HuH-7 (cell line): ENCODE measurements at regions not wholly inside any gene's neighbourhood (a gene's known extent, or its start where the extent isn't known, plus 50 kb on each side); places are given as distances from the start of the nearest gene placed in this dataset.

Experiments
- DNase-seq: peaks from one replicate; pipeline ENCODE4 v3.0.0; 2011; ENCODE audit warnings: low spot score

DNA sequence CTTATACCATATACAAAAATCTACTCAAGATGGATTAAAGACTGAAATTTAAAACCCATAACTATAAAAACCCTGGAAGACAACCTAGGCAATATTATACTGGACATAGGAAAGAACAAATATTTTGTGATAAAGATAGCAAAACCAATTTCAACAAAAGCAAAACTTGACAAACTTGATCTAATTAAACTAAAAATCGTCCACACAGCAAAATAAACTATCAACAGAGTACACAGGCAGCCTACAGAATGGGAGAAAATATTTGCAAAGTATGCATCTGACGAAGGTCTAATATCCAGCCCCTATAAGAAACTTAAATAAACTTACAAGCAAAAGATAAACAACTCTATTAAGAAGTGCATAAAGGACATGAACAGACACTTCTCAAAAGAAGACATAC lies 240.1 kb downstream of the HGF start:
- no peak for DNase-seq

DNA sequence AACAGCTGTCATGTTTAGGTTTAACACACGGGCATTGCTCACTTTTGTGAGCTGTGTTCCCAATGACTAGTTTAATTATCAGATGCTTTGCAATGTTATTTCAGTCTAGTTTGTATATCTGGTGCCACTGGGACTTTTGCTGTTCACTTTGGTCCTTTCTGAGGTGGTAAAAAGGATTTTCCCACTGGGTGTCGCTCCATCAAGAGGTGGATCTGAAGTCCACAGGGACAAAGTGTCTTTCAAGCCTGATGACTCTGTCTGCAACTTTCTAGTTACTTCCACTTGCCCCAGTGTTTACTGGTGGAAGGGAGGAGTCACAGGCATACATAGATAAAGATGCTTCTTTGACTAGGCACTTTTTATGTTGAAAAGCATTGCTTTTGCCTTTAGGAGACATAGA lies 242.2 kb downstream of the HGF start:
- DNase-seq = peak; percentile 17

DNA sequence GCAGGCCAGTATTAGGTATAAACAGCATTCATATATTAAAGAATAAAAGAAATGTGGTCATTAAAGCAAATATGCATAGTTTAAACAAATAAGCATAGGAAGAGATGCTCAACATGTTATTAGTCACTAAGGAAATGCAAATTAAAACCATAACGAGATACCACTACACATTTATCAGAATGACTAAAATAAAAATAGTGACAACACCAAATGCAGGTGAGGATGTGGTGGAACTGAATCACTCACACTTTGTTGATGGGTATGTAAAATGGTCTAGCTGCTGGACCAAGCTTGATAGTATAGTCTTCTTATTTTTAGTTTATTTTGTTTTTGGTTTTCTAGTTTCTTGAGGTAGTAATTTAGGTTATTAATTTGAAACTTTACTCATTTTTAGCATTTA lies 242.9 kb downstream of the HGF start:
- DNase-seq = no peak

DNA sequence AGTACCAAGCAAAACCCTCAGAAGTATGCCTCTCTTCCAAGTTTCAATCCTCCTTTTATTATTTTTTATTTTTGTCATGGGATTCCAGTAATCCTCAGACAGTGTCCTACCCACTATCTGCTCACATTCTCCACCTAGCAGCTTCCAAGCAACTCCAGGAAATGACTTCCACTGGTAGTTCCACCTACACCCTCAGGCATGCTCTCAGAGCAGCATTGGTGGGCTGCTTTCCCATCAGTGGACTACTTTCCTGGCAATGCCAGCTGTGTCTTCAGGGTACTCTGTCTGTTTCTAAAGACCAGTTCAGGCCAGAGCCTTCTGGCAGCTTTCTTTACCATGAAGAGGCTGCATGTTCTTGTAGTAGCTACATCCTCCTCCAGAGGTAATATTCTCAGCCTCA lies 244.0 kb downstream of the HGF start:
- DNase-seq = no peak

DNA sequence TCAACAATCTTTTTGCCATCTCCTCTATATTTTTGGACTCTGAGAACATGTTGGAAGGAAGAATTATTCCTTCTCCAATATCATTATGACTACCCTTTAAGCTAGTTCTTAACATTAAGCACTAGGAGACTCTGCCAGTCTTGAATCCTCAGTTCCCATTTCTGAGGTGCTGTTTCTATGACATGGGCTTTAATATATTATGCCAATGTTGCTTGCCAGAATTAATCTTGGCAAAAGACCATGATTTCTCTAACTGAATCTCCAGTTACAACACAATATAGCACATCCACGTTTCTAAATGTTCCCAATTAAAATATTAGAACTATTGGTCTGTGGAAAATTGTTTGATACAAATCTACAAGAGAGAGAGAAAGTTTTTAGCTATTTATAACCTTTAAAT lies 250.0 kb downstream of the HGF start:
- no peak for DNase-seq

DNA sequence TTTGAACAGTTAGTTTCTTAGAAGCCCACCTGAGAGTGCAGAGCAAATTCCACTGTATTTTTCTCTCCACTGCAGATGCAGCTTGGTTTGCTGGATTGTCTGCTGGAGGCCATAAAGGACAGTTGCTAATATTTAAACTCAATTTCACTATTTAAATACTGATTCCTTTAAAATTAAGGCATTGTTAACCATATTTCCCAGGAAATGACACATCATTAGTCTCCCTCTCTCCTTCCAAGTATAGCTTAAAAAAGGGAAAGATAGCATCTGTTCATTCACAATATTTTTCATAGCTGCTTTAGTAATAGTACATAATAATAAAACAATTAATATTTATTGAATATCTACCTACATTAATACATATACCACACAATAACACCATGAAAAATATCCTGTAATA lies 252.9 kb downstream of the HGF start:
- no peak for DNase-seq

DNA sequence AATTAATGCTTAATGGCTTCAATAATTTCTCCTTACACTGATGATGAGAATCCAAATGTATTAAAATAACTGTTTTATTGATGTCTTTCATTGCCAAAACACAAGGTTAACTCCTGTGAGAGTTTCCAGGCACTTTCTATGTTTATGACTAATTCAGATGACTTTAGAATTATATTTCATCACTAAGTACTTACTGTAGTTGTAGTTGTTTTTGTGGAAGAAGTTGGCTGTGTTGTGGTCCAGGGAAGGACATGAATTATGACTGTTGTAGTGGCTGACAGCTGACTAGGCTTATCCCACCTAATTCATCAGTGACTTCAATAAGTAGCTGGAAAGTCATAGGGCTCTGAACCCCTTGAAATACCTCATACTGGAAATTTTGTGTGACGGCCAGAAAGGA lies 254.8 kb downstream of the HGF start:
- no peak for DNase-seq

DNA sequence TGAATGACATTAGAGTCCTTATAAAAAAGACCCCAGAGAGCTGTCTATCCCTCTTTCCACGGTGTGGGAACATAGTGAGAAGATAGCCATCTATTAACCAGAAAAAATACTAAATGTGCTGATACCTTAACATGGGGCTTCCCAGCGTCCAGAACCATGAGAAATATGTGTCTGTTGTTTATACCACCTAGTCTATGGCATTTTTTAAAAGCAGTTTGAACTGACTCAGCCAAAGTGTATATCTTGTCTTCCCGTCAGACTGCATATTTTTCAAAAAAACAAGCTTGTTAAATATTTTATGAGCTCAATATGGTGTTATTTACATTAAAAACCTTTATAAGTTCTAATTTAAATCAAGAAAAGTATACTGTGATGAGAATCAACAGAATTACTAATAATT lies 255.3 kb downstream of the HGF start:
- no peak for DNase-seq

DNA sequence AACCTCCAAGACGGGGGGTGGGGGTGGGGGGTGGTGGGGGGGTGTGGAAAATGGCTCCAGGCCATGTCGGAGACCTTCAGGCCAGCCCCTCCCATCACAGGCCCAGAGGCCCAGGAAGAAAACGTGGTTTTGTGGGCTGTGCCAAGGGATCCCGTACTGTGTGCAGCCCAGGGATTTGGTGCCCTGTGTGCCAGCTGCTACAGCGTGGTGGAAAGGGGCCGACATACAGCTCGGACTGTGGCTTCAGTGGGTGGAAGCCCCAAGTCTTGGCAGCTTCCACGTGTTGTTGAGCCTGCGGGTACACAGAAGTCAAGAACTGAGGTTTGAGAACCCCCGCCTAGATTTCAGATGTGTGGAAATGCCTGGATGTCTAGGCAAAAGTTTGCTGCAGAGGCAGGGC lies 259.7 kb downstream of the HGF start:
- no peak for DNase-seq

DNA sequence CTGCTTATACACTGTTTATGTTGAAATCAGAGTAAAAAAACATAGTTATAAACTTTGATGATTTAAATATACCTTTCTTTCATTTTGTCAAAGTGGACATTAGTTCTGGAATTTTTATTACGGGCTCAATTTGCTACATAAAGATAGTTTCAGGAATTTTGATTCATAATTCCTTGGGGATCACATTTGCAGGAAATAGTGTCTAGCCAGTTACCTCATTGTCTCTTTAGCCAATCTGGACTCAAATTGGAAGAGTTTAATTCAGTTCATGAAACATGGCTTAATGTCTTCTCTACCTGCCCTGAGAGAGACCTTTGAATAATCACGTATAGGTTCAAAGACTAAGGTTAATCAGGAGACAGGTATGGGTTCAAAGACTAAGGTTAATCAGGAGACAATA lies 262.6 kb downstream of the HGF start:
- no peak for DNase-seq

DNA sequence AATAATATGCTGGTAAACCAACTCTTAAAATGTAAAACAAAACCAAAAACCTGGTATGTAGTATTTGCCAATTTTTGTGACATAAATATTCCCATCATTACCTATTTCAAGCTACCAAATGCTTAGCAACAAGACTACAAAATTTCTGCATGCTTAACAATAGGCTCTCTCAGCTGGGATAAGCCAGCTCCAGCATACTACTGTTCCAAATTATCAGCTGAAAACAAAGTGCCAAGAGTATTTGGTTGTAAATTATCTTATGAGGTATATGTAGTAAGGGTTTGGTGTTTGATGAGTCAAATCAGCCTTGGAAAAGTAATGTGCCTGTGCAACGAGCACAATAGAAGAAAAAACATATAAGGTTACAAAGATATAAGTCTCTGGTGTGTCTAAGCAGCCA lies 263.2 kb downstream of the HGF start:
- DNase-seq = no peak

DNA sequence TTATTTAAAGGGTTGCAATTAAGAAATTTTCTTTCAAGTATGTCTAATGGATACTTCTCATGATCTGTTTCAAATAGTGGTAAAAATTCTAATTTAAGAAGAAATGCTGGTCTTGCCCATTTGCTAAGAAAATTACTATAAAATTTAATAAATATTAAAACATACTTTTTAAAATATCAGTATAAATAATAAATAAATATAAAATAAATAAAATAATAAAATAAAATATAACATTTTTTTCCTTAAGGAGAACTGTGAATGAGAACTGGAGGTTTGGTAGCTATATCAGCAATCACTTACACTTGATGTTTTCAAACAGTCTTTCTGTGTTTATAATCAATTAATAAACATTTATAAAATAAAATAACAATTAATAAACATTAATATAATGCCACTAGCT lies 266.1 kb downstream of the HGF start:
- no peak for DNase-seq

DNA sequence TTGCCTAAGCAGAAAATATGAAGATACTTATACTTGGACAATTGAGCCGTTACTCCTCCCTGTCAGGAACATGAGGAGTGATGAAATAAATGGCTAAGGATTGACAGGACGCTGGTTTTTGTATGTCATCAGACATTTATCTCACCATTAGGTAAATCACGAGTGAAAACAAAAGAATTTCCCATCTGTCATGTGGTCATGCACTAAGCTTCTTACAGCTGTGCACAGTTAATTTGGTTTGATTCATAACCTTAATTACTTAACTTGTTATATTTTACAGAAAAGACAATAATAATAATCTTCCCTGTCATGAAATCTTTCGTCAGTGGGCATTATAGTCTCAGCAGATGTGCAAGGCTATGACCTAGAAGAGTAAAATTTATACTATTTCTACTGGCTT lies 266.5 kb downstream of the HGF start:
- DNase-seq = no peak

DNA sequence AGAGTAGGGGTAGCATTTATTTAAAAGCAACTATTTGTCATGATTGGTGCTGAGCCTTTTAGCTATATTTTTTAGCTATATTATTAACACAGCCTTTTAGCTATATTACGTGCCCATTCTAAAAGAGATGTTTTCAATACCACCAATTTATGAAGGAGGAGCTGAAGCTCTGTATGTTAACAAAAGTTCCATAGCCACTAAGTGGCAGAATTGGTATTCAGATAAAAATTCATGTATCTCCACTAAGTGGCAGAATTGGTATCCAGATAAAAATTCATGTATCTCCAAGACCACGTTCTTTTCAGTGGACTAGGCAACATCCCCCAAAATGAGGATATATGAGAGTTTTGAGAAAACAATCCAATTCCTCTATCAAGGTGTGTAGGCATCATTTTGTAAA lies 268.6 kb downstream of the HGF start:
- DNase-seq = no peak

DNA sequence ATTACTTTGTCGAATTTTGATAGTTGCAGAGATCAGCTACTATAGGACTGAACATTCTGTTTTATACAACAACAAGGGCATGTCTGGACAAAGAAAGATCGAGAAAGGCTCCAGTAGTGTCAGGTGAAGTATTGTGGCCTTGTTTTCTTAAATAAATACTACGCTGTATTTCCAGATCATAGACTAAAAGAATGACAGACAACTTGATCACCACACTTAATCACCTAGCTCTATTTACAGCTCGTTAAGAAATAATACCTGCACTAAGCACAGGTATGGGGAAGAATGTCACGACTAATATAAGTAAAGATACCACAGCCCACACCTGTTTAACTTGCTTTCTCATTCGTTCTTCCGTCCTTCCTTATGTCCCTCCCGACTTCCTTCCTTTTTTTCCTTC lies 269.2 kb downstream of the HGF start:
- no peak for DNase-seq

DNA sequence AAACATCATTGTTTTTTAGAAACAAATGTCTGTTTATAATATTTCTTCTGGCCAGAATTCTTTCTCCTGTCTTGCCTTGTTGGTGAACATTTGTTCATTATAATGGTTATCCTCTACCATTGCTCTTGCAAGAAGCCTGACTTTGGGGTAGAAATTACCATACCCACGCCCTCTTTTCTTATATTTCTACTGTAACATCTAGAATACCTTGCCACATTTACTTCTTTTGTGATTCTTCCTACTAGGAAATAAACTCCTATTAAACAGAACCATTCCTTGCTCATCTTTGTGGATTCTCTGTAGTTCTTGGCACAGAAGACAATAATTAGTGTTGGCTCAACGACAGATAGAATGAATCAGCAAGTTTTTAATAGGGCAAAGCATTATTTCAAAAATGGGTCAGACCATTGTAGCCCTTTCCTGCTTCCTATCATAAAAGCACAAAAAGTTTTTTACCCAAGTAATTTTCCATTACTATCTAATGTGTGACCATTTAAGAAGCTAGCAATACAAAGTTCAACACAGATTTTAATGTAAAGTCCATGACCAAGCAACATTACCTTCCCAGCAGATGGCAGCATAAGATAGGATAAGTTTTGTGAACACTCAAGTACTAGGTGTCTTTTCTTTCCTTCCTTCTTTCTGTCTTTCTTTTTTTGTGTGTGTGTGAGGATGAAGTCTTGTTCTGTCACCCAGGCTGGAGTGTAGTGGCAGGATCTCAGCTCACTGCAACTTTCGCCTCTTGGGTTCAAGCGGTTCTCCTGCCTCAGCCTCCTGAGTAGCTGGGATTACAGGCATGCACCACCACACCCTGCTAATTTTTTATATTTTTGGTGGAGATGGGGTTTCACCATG lies 270.4 kb downstream of the HGF start:
- peak; percentile 23 for DNase-seq

DNA sequence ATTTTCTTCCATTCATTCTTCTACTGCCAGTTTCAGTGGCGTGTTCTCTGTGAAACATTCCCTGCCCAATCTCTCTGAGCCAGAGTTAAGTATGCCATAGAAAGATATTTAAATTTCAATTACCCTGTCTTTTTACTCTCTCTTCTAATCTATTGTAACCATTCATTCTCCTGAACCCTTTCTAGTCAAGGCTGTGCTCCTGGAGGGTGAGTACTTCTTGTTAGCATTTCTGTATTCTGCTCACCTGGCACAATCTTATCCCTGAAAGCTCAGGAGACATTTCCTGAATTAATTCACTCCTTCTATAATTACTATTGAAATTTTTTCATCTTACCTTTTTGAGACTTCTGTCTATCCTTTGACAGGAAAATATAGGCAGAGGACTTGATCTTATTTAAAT lies 271.7 kb downstream of the HGF start:
- no peak for DNase-seq

DNA sequence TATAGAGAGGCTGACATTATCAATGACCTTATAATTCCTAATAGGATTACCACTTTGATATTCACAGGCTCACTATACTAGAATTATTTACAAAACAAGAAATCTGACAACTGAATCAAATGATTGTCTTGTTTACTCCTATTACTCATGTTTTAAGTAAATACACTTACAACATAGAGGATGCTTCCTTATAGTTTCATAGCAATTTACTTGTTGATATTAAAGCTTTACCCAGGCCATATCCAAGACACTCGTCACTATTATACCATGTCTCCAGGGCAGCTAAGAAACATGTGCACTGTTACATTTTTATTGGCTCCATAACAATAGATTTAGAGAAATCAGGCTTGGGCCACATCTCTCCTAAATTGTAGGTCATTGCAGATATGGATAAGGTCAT lies 276.9 kb downstream of the HGF start:
- DNase-seq = no peak

DNA sequence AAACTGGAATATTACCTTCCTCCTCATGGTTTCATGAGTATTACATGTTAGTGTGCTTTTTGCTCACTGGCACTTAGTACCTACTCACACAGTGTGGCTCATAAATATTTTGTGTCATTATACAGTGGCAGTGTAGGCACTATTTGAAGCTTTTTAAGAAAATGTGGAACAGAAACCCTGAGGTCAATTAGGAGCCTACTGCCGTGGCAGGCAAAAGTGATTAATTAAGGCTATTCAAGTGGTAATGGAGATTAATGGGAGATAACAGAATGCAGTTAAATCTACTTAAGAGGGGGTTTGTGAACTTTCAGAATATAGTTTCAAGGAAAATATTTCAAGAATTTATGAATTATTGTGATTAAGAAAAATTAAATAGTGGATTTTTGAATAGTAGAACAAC lies 277.6 kb downstream of the HGF start:
- no peak for DNase-seq

DNA sequence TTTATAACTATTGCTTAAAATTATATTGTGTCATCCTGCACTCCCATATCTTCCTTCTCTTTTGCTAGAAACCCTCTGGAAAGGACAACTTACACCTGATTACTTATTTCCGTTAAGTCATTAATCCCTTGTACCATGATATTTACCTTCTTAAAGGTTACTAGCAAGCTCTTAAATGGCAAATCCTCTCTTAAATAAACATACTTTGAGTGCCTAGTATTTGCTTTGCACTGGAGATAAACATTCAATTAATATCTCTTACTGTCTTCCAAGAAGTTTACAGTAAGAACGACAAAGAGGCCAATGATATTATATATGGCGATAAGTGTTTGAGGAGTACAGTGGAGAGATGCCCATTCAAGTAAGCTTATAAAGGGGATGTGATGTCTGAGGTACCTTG lies 278.3 kb downstream of the HGF start:
- DNase-seq = no peak

DNA sequence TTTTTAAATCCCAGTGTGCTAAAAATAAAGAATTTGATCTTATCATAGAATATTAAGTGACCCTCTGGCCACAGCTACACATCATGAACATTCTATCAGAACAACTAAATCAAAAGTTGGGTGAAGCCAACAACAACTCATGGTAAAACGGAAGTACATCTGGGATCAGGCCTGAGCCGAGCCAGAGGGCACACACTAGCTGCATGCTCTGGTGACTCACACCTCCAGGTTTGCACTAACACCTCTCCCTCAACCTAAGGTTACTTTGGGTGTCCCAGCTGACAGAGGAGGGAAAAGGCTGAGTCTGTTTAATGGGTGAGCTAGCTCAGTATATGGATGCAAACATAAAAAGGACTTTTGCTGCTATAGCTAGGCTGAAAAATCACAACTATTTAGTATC lies 281.6 kb downstream of the HGF start:
- no peak for DNase-seq

DNA sequence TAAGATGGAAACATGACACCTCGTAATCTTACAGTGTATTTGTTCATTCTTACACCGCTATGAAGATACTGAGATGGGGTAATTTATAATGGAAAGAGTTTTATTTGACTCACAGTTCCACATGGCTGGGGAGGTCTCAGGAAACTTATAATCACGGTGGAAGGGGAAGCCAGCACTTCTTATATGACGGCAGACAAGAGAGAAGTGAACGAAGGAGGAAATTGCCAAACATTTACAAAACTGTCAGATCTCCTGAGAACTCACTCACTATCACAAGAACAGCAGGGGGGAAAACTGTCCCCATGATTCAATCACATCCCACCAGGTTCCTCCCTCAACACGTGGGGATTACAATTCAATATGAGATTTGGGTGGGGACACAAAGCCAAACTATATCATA lies 282.3 kb downstream of the HGF start:
- DNase-seq = no peak

DNA sequence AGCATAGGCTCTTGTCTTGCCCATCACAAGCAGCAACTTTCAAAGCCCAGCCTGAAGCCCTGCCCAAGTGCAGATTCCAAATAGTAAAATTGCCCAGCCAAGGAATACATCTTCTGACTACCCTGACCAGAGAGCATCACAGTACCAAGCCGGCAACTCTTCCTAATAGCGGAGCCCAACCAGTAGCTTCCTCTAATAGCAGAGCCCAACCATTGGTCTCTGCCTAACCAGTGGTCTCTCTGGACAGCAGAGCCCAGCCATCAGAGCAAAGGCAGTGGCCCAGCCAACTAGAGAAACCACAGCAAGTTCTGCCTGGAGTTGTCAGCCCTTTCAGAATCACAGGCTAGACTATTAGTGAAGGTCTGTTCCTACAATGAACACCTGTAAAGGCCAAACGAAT lies 285.6 kb downstream of the HGF start:
- DNase-seq = no peak

DNA sequence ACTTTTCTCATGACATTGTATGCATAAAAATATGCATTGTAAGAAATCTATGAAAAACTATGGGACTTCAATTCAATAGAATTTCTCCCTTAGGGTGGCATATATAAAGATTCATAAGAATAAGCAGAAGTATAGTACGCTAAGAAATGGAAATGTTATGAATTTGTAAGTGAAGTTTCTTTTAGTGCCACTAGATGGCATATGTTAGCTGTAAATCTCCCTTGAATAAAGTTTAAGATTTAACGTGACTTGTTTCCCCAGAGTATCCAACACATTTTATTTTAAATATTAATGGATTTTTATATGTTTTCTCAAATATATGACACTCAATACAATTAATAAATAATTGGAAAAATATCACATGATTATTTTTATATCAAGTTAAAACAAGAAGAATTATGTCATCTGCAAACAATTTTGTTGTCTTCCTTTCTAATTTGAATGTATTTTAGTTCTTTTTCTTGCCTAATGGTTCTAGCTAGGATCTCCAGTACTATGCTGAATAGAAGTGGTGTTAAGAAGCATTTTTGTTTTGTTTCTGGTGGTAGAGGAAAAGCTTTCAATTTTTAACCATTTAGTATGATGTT lies 287.2 kb downstream of the HGF start:
- DNase-seq = no peak
